Uterus (tissue), 3 donors: ENCODE measurements at regions not wholly inside any gene's neighbourhood (a gene's known extent, or its start where the extent isn't known, plus 50 kb on each side); places are given as distances from the start of the nearest gene placed in this dataset.

ENCODE experiments used
- DNase-seq, 2 donors: peaks; one replicate each; pipeline ENCODE4 v3.0.0-alpha.2; 2019 to 2020
- H3K27ac ChIP-seq, 2 donors: fragments of 200-600 bp; sonication (generic); 1 replicate in 1 of 2; 2 replicates in 1 of 2; pipeline ENCODE4 v1.5.1; 2016 to 2018
- H3K27me3 ChIP-seq, 2 donors: fragments of 200-600 bp; sonication (generic); one replicate each; pipeline ENCODE4 v1.5.1; 2018 to 2019; ENCODE audit warnings: control low read depth in 1 of 2
- H3K36me3 ChIP-seq, 2 donors: fragments of 200-600 bp; sonication (generic); one replicate each; pipeline ENCODE4 v1.5.1; 2019; ENCODE audit warnings: control low read depth in 1 of 2
- H3K4me1 ChIP-seq, 2 donors: fragments of 200-600 bp; sonication (generic); one replicate each; pipeline ENCODE4 v1.5.1; 2018 to 2019; ENCODE audit warnings: control low read depth in 1 of 2
- H3K4me3 ChIP-seq, 2 donors: fragments of 200-600 bp; sonication (generic); 1 replicate in 1 of 2; 2 replicates in 1 of 2; pipeline ENCODE4 v1.5.1; 2018 to 2019; ENCODE audit warnings: mild to moderate bottlenecking in 1 of 2
- H3K9me3 ChIP-seq, 2 donors: fragments of 200-600 bp; sonication (generic); one replicate each; pipeline ENCODE4 v1.5.1; 2019; ENCODE audit warnings: control low read depth in 1 of 2
- CTCF ChIP-seq, 4 experiments: fragments of 200-600 bp in 2 of 4; fragments of 450-650 bp in 2 of 4; sonication (generic) in 2 of 4; IDR thresholded peaks; one replicate each; pipeline ENCODE4 v1.5.1; 2016 to 2019; ENCODE audit warnings: antibody characterized with exemption in 4 of 4, mild to moderate bottlenecking in 2 of 4, moderate library complexity in 1 of 4
- POLR2A ChIP-seq, 2 donors: fragments of 450-650 bp; IDR thresholded peaks; one replicate each; pipeline ENCODE4 v1.6.1; 2016; ENCODE audit warnings: antibody characterized with exemption in 2 of 2, mild to moderate bottlenecking in 1 of 2, moderate library complexity in 1 of 2
- intact Hi-C: fragments of 100-400 bp; cut with DNase I; formaldehyde crosslinking; loops from one replicate; pipeline ENCODE4 v1.15.1; 2023; ENCODE audit warnings: low total_unique reads
- donor health status: DM: yes; HTN: yes; CAD: no.

DNA sequence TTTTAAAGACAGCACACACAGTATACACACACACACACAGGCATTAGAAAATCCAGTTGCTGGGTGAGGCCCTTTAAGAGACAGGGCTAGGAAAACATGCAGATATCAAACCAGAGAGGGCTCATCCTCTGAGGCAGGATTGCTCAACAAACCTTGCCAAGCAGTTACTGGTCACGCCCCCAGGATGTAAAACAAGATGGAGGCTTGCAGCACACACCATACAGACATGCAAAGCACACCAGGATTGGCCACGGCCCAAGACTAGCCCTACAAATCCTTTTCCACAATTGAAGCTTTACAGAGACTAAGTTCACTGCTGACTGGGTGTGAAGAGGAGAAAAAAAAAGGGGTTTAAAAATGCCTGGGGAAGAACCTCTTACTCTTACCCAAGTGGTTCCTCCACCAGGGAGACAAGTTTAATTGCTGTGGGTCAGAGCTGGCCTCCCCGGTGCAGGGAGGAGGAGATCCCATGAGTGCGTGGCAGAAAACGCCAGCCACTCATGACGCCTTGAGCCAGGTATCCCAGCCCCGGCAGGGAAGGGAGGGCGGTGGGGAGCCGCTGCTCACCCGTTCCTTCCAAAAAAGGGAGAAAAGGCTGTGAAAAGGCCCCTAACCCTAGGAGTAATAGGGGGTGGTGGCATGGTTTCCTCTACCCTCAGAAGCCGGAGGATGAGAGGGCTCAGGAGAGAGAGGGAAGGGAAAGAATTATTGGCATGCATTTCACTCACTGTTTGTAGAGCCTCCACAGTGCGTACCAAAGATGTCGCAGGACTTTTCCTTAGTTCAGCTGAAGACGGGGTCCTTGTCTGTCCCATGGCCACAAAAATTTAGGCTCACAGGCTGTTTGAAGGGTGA, 594.6 kb upstream of the ZP4 start:
- TF ChIP-seq POLR2A (IDR thresholded peaks at IDR 0.05) (no peak), CTCF (IDR thresholded peaks at IDR 0.05) (no peak)
- intact Hi-C loops = no loop called here
- DNase-seq = peak; percentile 44 to 67
- peak overlapping the region; percentile 2 to 88 for H3K27ac ChIP-seq
- peak overlapping the region; percentile 5 to 38 for H3K4me3 ChIP-seq
- no peaks in the 10 kb centered on the region for H3K27me3 ChIP-seq
- no peaks in the 10 kb centered on the region for H3K4me1 ChIP-seq
- H3K36me3 ChIP-seq = no peaks in the 10 kb centered on the region
- H3K9me3 ChIP-seq = no peaks in the 10 kb centered on the region

DNA sequence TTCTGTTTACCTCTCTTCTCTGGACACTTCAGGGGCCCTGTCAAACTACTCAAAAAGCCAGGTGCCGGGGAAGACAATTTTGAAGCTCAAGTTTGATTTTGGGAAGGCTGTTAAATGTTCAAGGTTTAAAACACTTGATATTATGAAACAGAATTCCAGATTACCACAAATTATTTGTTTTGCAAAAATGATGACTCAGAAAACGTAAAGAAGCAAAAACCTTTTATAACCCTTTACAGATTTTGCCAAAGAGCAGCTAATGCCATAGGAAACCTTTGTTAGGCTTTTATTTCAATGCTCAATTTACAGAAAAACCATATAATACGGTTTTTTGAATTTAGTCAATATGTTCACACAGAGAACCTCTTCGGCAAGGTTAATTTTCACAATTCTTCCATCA, 593.4 kb upstream of the ZP4 start:
- Histone ChIP-seq H3K4me1 (no peaks in the 10 kb centered on the region), H3K27me3 (no peaks in the 10 kb centered on the region), H3K4me3 (no peak overlapping the region), H3K36me3 (no peaks in the 10 kb centered on the region), H3K27ac (peak overlapping the region in 1 of 2 donors; percentile 88), H3K9me3 (no peaks in the 10 kb centered on the region)
- intact Hi-C loops = no loop called here
- TF ChIP-seq POLR2A (IDR thresholded peaks at IDR 0.05) (no peak), CTCF (IDR thresholded peaks at IDR 0.05) (no peak)
- DNase-seq = no peak

GRCh38 chr1:238476841-238477240, 586.1 kb upstream of the ZP4 start:
- Histone ChIP-seq H3K27me3 (no peaks in the 10 kb centered on the region), H3K4me1 (no peaks in the 10 kb centered on the region), H3K4me3 (no peak overlapping the region), H3K27ac (no peak overlapping the region), H3K9me3 (no peaks in the 10 kb centered on the region), H3K36me3 (no peaks in the 10 kb centered on the region)
- intact Hi-C loops = no loop called here
- TF ChIP-seq POLR2A (IDR thresholded peaks at IDR 0.05) (no peak), CTCF (IDR thresholded peaks at IDR 0.05) (no peak)
- DNase-seq = no peak

DNA sequence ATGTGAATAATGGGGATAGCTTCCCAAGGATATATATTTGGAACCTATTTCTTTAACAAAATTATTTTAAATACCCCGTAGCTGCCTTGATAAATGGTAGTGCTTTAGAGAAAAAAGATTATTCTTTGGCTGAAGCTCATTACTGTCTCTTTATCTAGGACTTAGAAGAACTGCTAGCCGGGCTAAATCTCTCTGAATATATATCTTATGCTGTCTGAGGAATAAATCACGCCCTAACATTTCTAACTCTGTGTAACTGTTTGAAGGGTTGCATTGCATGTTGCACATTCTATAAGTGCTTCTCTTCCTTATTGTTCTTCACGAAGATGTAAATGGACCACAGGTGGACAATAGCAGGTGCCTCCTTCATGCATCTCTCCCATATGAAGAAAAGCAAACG, 585.0 kb upstream of the ZP4 start:
- no peak for DNase-seq
- intact Hi-C loops = no loop called here
- no peak for TF ChIP-seq CTCF (IDR thresholded peaks at IDR 0.05)
- TF ChIP-seq POLR2A (IDR thresholded peaks at IDR 0.05) = no peak
- no peak overlapping the region for H3K4me3 ChIP-seq
- no peaks in the 10 kb centered on the region for H3K36me3 ChIP-seq
- H3K27ac ChIP-seq = no peak overlapping the region
- H3K27me3 ChIP-seq = no peaks in the 10 kb centered on the region
- no peaks in the 10 kb centered on the region for H3K4me1 ChIP-seq
- H3K9me3 ChIP-seq = no peaks in the 10 kb centered on the region

GRCh38 chr1:238474263-238474662, 583.5 kb upstream of the ZP4 start:
- no peak overlapping the region for H3K4me3 ChIP-seq
- no peak for DNase-seq
- H3K27ac ChIP-seq = no peak overlapping the region
- H3K9me3 ChIP-seq = no peaks in the 10 kb centered on the region
- H3K27me3 ChIP-seq = no peaks in the 10 kb centered on the region
- intact Hi-C loops = no loop called here
- no peaks in the 10 kb centered on the region for H3K4me1 ChIP-seq
- TF ChIP-seq POLR2A (IDR thresholded peaks at IDR 0.05) (no peak), CTCF (IDR thresholded peaks at IDR 0.05) (no peak)
- H3K36me3 ChIP-seq = no peaks in the 10 kb centered on the region
